Keratinocyte (primary cell): ENCODE measurements at regions not wholly inside any gene's neighbourhood (a gene's known extent, or its start where the extent isn't known, plus 50 kb on each side); places are given as distances from the start of the nearest gene placed in this dataset.

Experiments used
- EZH2 ChIP-seq: IDR thresholded peaks from one replicate; pipeline ENCODE4 v1.6.1; 2012; ENCODE audit warnings: inconsistent platforms, mild to moderate bottlenecking, low read length, moderate library complexity
- TF ChIP-seq, protein P1 (sequence below), 3 experiments: IDR thresholded peaks in 1 of 3; conservative IDR thresholded peaks in 1 of 3; optimal IDR thresholded peaks in 1 of 3; 2 replicates in 2 of 3; 3 replicates in 1 of 3; pipeline versions ENCODE3 to v1.5.1; 2011; ENCODE audit warnings: low read length in 3 of 3, mild to moderate bottlenecking in 3 of 3, moderate library complexity in 2 of 3, control low read depth in 1 of 3, inconsistent platforms in 1 of 3; ENCODE audit not compliant: insufficient read depth in 2 of 3; ENCODE audit errors: extremely low read depth in 1 of 3

DNA sequence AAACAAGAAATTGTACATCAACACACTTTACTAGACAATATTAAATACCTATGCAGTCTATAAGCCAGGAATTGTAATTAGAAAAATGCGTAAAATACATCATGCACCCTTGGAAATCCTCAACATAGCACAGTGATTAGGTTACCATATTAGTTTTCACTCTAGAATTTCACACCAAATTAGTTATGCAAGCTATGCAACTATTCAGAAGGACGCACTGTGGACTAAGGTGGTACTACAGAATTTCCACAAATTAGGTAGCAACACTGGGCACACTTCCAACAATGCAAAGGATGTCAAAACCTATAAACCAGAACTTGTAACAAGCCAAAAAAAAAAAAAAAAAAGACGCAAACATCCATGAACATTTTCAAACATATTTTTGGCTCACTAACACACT, 71.1 kb upstream of the ZCCHC13 start:
- TF ChIP-seq, protein P1, sequence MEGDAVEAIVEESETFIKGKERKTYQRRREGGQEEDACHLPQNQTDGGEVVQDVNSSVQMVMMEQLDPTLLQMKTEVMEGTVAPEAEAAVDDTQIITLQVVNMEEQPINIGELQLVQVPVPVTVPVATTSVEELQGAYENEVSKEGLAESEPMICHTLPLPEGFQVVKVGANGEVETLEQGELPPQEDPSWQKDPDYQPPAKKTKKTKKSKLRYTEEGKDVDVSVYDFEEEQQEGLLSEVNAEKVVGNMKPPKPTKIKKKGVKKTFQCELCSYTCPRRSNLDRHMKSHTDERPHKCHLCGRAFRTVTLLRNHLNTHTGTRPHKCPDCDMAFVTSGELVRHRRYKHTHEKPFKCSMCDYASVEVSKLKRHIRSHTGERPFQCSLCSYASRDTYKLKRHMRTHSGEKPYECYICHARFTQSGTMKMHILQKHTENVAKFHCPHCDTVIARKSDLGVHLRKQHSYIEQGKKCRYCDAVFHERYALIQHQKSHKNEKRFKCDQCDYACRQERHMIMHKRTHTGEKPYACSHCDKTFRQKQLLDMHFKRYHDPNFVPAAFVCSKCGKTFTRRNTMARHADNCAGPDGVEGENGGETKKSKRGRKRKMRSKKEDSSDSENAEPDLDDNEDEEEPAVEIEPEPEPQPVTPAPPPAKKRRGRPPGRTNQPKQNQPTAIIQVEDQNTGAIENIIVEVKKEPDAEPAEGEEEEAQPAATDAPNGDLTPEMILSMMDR (optimal IDR thresholded peaks at IDR 0.05 in 1 of 3, IDR thresholded peaks at IDR 0.05 in 1 of 3, conservative IDR thresholded peaks at IDR 0.05 in 1 of 3; ENCODE audit: extremely low read depth in 1 of 3, insufficient read depth in 2 of 3, low read length in 3 of 3) = peak in 1 of 3 experiments; percentile 4
- no peak for TF ChIP-seq EZH2
